Skeletal muscle tissue (tissue), 3 donors: ENCODE measurements at regions not wholly inside any gene's neighbourhood (a gene's known extent, or its start where the extent isn't known, plus 50 kb on each side); places are given as distances from the start of the nearest gene placed in this dataset.
"Not testable (repeated sequence)": the region's sequence is repeated elsewhere in the genome, so short reads cannot be mapped to it uniquely, and the experiment has no call there.

Experiments
- H3K27ac ChIP-seq: one replicate; pipeline ENCODE4 v1.7.0; 2013; ENCODE audit warnings: mild to moderate bottlenecking, low read depth, low read length, inconsistent platforms
- H3K27me3 ChIP-seq, 3 donors: one replicate each; pipeline ENCODE4 v1.7.0; 2013; ENCODE audit warnings: low read length in 3 of 3; ENCODE audit not compliant: control insufficient read depth in 3 of 3, insufficient read depth in 3 of 3
- H3K36me3 ChIP-seq, 3 donors: one replicate each; pipeline ENCODE4 v1.7.0; 2013; ENCODE audit warnings: low read length in 3 of 3; ENCODE audit not compliant: control insufficient read depth in 3 of 3, insufficient read depth in 3 of 3
- H3K4me1 ChIP-seq, 3 donors: one replicate each; pipeline ENCODE4 v1.7.0; 2013; ENCODE audit warnings: low read length in 3 of 3, mild to moderate bottlenecking in 3 of 3; ENCODE audit not compliant: control insufficient read depth in 3 of 3, insufficient read depth in 3 of 3
- H3K4me3 ChIP-seq, 3 donors: one replicate each; pipeline ENCODE4 v1.7.0; 2013; ENCODE audit warnings: low read length in 3 of 3
- H3K9ac ChIP-seq, 3 donors: one replicate each; pipeline ENCODE4 v1.7.0; 2013; ENCODE audit warnings: low read length in 3 of 3, mild to moderate bottlenecking in 3 of 3, moderate library complexity in 2 of 3, low read depth in 1 of 3
- H3K9me3 ChIP-seq, 3 donors: one replicate each; pipeline ENCODE4 v1.7.0; 2013; ENCODE audit warnings: low read length in 3 of 3; ENCODE audit not compliant: control insufficient read depth in 3 of 3
- donor health status: Osteomylitis.

- Histone ChIP-seq H3K27ac (peak overlapping the region; percentile 79), H3K36me3 (no peaks in the 10 kb centered on the region), H3K4me3 (no peak overlapping the region), H3K4me1 (peaks cover 5 to 9% (median 8%) of the 10 kb centered on the region in 3 donors), H3K9me3 (no peaks in the 10 kb centered on the region), H3K9ac (no peak overlapping the region), H3K27me3 (no peaks in the 10 kb centered on the region)
These were observed 61.9 kb upstream of the LAS1L start for GRCh38 chrX:65596270-65597034.

GRCh38 chrX:65595460-65595876 is 60.9 kb upstream of the LAS1L start:
- Histone ChIP-seq H3K9ac (peak overlapping the region in 2 of 3 donors; percentile 34 to 47), H3K4me3 (no peak overlapping the region), H3K9me3 (no peaks in the 10 kb centered on the region), H3K36me3 (no peaks in the 10 kb centered on the region), H3K4me1 (peaks cover 0 to 3% (median 3%) of the 10 kb centered on the region in 3 donors), H3K27me3 (no peaks in the 10 kb centered on the region), H3K27ac (peak overlapping the region; percentile 79)

- Histone ChIP-seq H3K4me3 (no peak overlapping the region), H3K4me1 (peaks cover 0 to 3% (median 0%) of the 10 kb centered on the region in 3 donors), H3K9ac (no peak overlapping the region), H3K27ac (no peak overlapping the region), H3K27me3 (peaks cover 0 to 3% (median 0%) of the 10 kb centered on the region in 3 donors), H3K36me3 (no peaks in the 10 kb centered on the region), H3K9me3 (no peaks in the 10 kb centered on the region)
These were observed 56.6 kb upstream of the LAS1L start for GRCh38 chrX:65591206-65591605.

- no peaks in the 10 kb centered on the region for H3K9me3 ChIP-seq
- H3K27me3 ChIP-seq = peaks cover 0 to 3% (median 0%) of the 10 kb centered on the region in 3 donors
- no peaks in the 10 kb centered on the region for H3K4me1 ChIP-seq
- no peak overlapping the region for H3K4me3 ChIP-seq
- H3K27ac ChIP-seq = no peak overlapping the region
- no peak overlapping the region for H3K9ac ChIP-seq
- no peaks in the 10 kb centered on the region for H3K36me3 ChIP-seq
These were observed 54.7 kb upstream of the LAS1L start for GRCh38 chrX:65589304-65589703.

- Histone ChIP-seq H3K9me3 (no peaks in the 10 kb centered on the region), H3K9ac (no peak overlapping the region), H3K27ac (no peak overlapping the region), H3K36me3 (no peaks in the 10 kb centered on the region), H3K4me1 (no peaks in the 10 kb centered on the region), H3K27me3 (peaks cover 0 to 3% (median 0%) of the 10 kb centered on the region in 3 donors), H3K4me3 (no peak overlapping the region)
These were observed 54.2 kb upstream of the LAS1L start for GRCh38 chrX:65588795-65589194.

GRCh38 chrX:65587616-65588526 is 53.3 kb upstream of the LAS1L start:
- Histone ChIP-seq H3K9ac (no peak overlapping the region), H3K36me3 (no peaks in the 10 kb centered on the region), H3K27me3 (peaks cover 0 to 3% (median 0%) of the 10 kb centered on the region in 3 donors), H3K9me3 (no peaks in the 10 kb centered on the region), H3K4me3 (no peak overlapping the region), H3K27ac (no peak overlapping the region), H3K4me1 (no peaks in the 10 kb centered on the region)

GRCh38 chrX:65586491-65586890 is 51.9 kb upstream of the LAS1L start:
- H3K27me3 ChIP-seq = peaks cover 0 to 3% (median 0%) of the 10 kb centered on the region in 3 donors
- H3K4me1 ChIP-seq = no peaks in the 10 kb centered on the region
- no peaks in the 10 kb centered on the region for H3K36me3 ChIP-seq
- H3K9me3 ChIP-seq = no peaks in the 10 kb centered on the region
- no peak overlapping the region for H3K4me3 ChIP-seq
- no peak overlapping the region for H3K9ac ChIP-seq
- no peak overlapping the region for H3K27ac ChIP-seq

- H3K4me1 ChIP-seq, H3K36me3 ChIP-seq, H3K9ac ChIP-seq, H3K9me3 ChIP-seq, H3K27ac ChIP-seq, H3K27me3 ChIP-seq, H3K4me3 ChIP-seq: not testable (repeated sequence)
These were observed 50.6 kb upstream of the LAS1L start for GRCh38 chrX:65585226-65585625.
